Activated T-helper 1 cell treated with anti-CD3 and anti-CD28 coated beads, Interleukin-12 subunit alpha, Interleukin-12 subunit beta, Interleukin-2, Interleukin-4 antibody, amounts not matched to agents 30 ng/mL and 10 ng/mL and 1 ng/mL, durations not matched to agents 14 hours and 24 hours and 36 hours (primary cell): ENCODE measurements at regions not wholly inside any gene's neighbourhood (a gene's known extent, or its start where the extent isn't known, plus 50 kb on each side); places are given as distances from the start of the nearest gene placed in this dataset.
"Not testable (repeated sequence)": the region's sequence is repeated elsewhere in the genome, so short reads cannot be mapped to it uniquely, and the experiment has no call there.

ENCODE experiments used
- DNase-seq: peaks from one replicate; pipeline ENCODE4 v3.0.0; 2021; ENCODE audit warnings: low spot score
- H3K27ac Mint-ChIP-seq: one replicate; pipeline ENCODE4 v1.8.0; 2021; ENCODE audit warnings: mild to moderate bottlenecking, mixed read lengths
- H3K27me3 Mint-ChIP-seq: one replicate; pipeline ENCODE4 v1.8.0; 2022; ENCODE audit warnings: mild to moderate bottlenecking, moderate library complexity, mixed read lengths; ENCODE audit not compliant: insufficient read depth
- H3K36me3 Mint-ChIP-seq: one replicate; pipeline ENCODE4 v1.8.0; 2021; ENCODE audit warnings: low read depth, mixed read lengths
- H3K4me1 Mint-ChIP-seq: one replicate; pipeline ENCODE4 v1.8.0; 2021; ENCODE audit warnings: low read depth, mixed read lengths
- H3K4me3 Mint-ChIP-seq: one replicate; pipeline ENCODE4 v1.8.0; 2021; ENCODE audit warnings: mild to moderate bottlenecking, moderate library complexity, mixed read lengths
- H3K9me3 Mint-ChIP-seq: one replicate; pipeline ENCODE4 v1.8.0; 2021; ENCODE audit warnings: mixed read lengths
- intact Hi-C: fragments of 100-400 bp; cut with micrococcal nuclease; formaldehyde crosslinking; loops from one replicate; pipeline ENCODE4 v1.15.1; 2024

GRCh38 chr17:33572615-33573014 is 279.5 kb upstream of the ASIC2 start:
- Mint-ChIP-seq H3K36me3 (no peaks in the 10 kb centered on the region), H3K27me3 (peaks cover 3% of the 10 kb centered on the region), H3K27ac (no peak overlapping the region), H3K4me1 (no peaks in the 10 kb centered on the region), H3K4me3 (no peak overlapping the region), H3K9me3 (no peaks in the 10 kb centered on the region)
- intact Hi-C loops = no loop called here
- no peak for DNase-seq

GRCh38 chr17:33574942-33575445 is 281.9 kb upstream of the ASIC2 start:
- DNase-seq = no peak
- intact Hi-C loops = no loop called here
- Mint-ChIP-seq H3K36me3 (no peaks in the 10 kb centered on the region), H3K4me1 (no peaks in the 10 kb centered on the region), H3K27me3 (peaks cover 3% of the 10 kb centered on the region), H3K4me3 (no peak overlapping the region), H3K27ac (no peak overlapping the region), H3K9me3 (no peaks in the 10 kb centered on the region)

DNA sequence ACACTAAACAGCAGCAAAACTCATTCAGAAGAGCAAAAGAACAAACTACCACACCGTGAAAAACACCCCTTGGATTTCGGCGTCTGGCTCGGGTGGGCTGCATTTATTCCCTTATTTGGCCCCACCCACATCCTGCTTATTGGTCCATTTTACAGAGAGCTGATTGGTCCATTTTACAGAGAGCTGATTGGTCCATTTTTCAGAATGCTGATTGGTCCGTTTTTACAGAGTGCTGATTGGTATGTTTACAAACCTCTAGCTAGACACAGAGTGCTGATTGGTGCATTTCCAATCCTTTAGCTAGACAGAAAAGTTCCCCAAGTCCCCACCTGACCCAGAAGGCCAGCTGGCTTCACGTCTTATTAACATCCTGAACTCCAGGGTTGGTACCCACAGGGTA is 286.6 kb upstream of the ASIC2 start:
- H3K36me3 Mint-ChIP-seq, DNase-seq, intact Hi-C loops, H3K27ac Mint-ChIP-seq, H3K4me3 Mint-ChIP-seq, H3K27me3 Mint-ChIP-seq, H3K4me1 Mint-ChIP-seq, H3K9me3 Mint-ChIP-seq: not testable (repeated sequence)

DNA sequence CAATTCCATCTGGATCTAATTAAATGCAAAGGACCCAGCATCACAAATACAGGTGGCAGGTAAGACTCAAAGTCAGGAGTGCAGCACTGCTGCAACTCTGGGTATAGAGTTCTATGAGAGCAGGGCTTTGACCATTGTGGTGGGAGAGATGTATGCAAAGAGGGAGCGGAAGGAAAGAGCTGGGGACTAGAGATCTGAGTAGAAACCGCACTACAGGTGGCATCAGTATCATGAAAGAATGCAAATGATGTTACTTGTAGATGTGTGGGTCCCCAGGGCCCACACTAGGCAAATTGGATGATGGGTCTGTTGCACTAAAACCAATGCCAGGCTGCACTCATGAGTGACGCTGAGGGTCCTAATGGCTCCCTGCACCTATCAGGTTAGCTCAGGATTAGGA is 287.1 kb upstream of the ASIC2 start:
- no peak overlapping the region for H3K4me3 Mint-ChIP-seq
- H3K36me3 Mint-ChIP-seq = no peaks in the 10 kb centered on the region
- no peak overlapping the region for H3K27ac Mint-ChIP-seq
- H3K4me1 Mint-ChIP-seq = no peaks in the 10 kb centered on the region
- peaks cover 3% of the 10 kb centered on the region for H3K27me3 Mint-ChIP-seq
- intact Hi-C loops = no loop called here
- H3K9me3 Mint-ChIP-seq = peaks cover 5% of the 10 kb centered on the region
- no peak for DNase-seq

DNA sequence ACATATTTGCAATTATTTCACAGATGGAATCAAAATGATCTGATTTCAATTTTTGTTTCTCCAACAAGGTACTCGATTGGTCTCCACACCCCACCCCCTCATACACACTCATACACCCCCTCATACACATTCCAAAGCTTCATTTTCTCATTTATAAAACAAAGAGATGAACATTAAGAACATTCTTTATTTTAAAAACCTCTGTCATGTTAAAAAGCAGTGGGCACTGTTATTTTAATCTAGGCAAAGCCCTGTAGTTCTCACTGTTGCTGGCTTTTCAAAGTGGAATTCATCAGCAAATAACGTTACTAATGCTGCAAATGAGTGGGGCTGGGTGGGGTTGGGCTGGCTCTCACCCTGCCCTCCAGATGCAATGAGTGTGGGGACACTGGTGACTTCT is 289.6 kb upstream of the ASIC2 start:
- intact Hi-C loops = no loop called here
- no peak for DNase-seq
- Mint-ChIP-seq H3K27ac (no peak overlapping the region), H3K4me3 (no peak overlapping the region), H3K36me3 (no peaks in the 10 kb centered on the region), H3K27me3 (no peaks in the 10 kb centered on the region), H3K4me1 (no peaks in the 10 kb centered on the region), H3K9me3 (peaks cover 5% of the 10 kb centered on the region)

GRCh38 chr17:33583518-33584417 is 290.7 kb upstream of the ASIC2 start:
- Mint-ChIP-seq H3K9me3 (peaks cover 5% of the 10 kb centered on the region), H3K27ac (no peak overlapping the region), H3K36me3 (no peaks in the 10 kb centered on the region), H3K4me1 (no peaks in the 10 kb centered on the region), H3K27me3 (no peaks in the 10 kb centered on the region), H3K4me3 (no peak overlapping the region)
- no peak for DNase-seq
- intact Hi-C loops = no loop called here

GRCh38 chr17:33593991-33594390 is 300.9 kb upstream of the ASIC2 start:
- Mint-ChIP-seq H3K4me3 (no peak overlapping the region), H3K9me3 (no peaks in the 10 kb centered on the region), H3K27me3 (no peaks in the 10 kb centered on the region), H3K4me1 (no peaks in the 10 kb centered on the region), H3K36me3 (no peaks in the 10 kb centered on the region), H3K27ac (no peak overlapping the region)
- intact Hi-C loops = loop anchor here (10.0 kb wide), 1 partner anchor 59 kb away; no protein-coding TSS in a partner anchor
- no peak for DNase-seq

- Mint-ChIP-seq H3K27ac (no peak overlapping the region), H3K4me1 (no peaks in the 10 kb centered on the region), H3K4me3 (no peak overlapping the region), H3K27me3 (no peaks in the 10 kb centered on the region), H3K36me3 (no peaks in the 10 kb centered on the region), H3K9me3 (no peaks in the 10 kb centered on the region)
- intact Hi-C loops = loop anchor here (10.0 kb wide), 1 partner anchor 61 kb away; no protein-coding TSS in a partner anchor
- DNase-seq = no peak
Observed at GRCh38 chr17:33595828-33596227, 302.7 kb upstream of the ASIC2 start.

DNA sequence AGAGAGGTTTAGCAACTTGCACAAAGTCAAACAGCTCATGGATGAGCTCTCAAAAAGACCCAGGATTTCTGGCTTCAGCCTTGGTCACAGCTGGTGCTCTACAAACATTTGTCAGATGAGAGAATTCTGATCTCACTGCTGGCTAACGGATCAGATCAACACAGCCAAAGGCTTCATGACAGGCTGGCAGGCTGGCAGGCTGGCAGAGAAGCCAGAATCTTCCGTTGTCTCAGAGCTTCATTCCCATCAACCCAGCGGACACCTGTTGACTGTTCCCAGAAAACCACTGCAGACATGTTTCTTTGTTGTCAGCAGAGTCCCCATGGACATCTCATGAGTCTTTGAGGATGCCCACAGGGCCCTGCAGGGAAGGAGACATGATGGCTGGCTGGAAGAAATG is 303.8 kb upstream of the ASIC2 start:
- H3K4me3 Mint-ChIP-seq = no peak overlapping the region
- no peak overlapping the region for H3K27ac Mint-ChIP-seq
- no peaks in the 10 kb centered on the region for H3K4me1 Mint-ChIP-seq
- no peaks in the 10 kb centered on the region for H3K27me3 Mint-ChIP-seq
- no peaks in the 10 kb centered on the region for H3K36me3 Mint-ChIP-seq
- intact Hi-C loops = loop anchor here (10.0 kb wide), 1 partner anchor 62 kb away; no protein-coding TSS in a partner anchor
- no peak for DNase-seq
- H3K9me3 Mint-ChIP-seq = no peaks in the 10 kb centered on the region

GRCh38 chr17:33598797-33599196 is 305.7 kb upstream of the ASIC2 start:
- no peaks in the 10 kb centered on the region for H3K27me3 Mint-ChIP-seq
- intact Hi-C loops = loop anchor here (10.0 kb wide), 1 partner anchor 64 kb away; no protein-coding TSS in a partner anchor
- no peak overlapping the region for H3K4me3 Mint-ChIP-seq
- no peaks in the 10 kb centered on the region for H3K9me3 Mint-ChIP-seq
- no peak for DNase-seq
- H3K4me1 Mint-ChIP-seq = no peaks in the 10 kb centered on the region
- no peaks in the 10 kb centered on the region for H3K36me3 Mint-ChIP-seq
- H3K27ac Mint-ChIP-seq = no peak overlapping the region

DNA sequence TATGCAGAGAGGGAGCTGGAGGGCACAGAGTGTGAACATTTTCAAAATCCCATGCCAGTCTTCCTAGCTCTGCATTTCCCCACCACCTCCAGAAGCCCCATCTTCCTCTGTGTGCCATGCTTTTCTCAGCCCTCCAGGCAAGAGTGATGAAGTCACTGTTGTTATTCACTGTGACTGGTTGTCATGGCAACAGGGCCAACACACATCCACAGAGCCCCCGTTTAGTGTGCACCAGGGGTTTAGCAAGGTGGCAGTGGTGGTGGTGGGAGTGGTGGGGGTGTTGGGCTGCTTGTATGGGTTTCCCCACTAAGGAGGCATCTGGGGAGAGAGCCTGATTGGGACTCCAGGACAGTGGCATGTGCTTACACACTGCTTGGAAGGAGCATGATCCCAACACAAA is 309.9 kb upstream of the ASIC2 start:
- Mint-ChIP-seq H3K36me3 (no peaks in the 10 kb centered on the region), H3K9me3 (no peaks in the 10 kb centered on the region), H3K27ac (no peak overlapping the region), H3K27me3 (no peaks in the 10 kb centered on the region), H3K4me1 (no peaks in the 10 kb centered on the region), H3K4me3 (no peak overlapping the region)
- DNase-seq = no peak
- intact Hi-C loops = no loop called here

DNA sequence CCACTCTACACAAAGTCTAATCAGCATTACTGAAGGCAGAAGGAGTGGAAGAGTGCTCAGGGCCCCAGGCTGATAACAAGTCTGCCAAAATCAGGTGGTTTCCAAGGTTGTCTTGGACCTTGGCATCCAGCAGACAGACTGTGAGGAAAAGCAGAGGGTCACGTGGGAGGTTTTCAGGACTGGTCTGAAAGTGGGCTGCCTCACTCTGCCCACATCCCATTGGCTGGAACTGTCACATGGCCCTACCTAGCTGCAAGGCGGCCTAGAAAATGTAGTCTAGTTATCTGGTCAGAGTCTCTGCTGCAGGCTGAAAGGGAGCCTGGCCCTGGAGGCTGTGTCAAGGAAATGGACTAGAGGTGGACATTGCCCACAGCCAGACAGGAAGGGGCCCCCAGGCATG is 310.7 kb upstream of the ASIC2 start:
- no peak for DNase-seq
- H3K27me3 Mint-ChIP-seq = no peaks in the 10 kb centered on the region
- intact Hi-C loops = no loop called here
- no peaks in the 10 kb centered on the region for H3K9me3 Mint-ChIP-seq
- no peak overlapping the region for H3K27ac Mint-ChIP-seq
- no peaks in the 10 kb centered on the region for H3K36me3 Mint-ChIP-seq
- no peaks in the 10 kb centered on the region for H3K4me1 Mint-ChIP-seq
- no peak overlapping the region for H3K4me3 Mint-ChIP-seq

GRCh38 chr17:33611532-33611931 is 318.4 kb upstream of the ASIC2 start:
- intact Hi-C loops = no loop called here
- no peak for DNase-seq
- no peaks in the 10 kb centered on the region for H3K4me1 Mint-ChIP-seq
- H3K9me3 Mint-ChIP-seq = no peaks in the 10 kb centered on the region
- no peak overlapping the region for H3K27ac Mint-ChIP-seq
- no peak overlapping the region for H3K4me3 Mint-ChIP-seq
- H3K27me3 Mint-ChIP-seq = peaks cover 3% of the 10 kb centered on the region
- H3K36me3 Mint-ChIP-seq = no peaks in the 10 kb centered on the region
